ENCODE measurements at regions not wholly inside any gene's neighbourhood (a gene's known extent, or its start where the extent isn't known, plus 50 kb on each side); places are given as distances from the start of the nearest gene placed in this dataset.
A peak's percentile ranks its signal among the peaks of the same experiment; 100 is the strongest.

GRCh38 chr10:35896001-35896400, 253.9 kb upstream of the FZD8 start:
- Histone ChIP-seq H3K27ac (ENCODE audit: low read depth in 1 of 2, low read length in 1 of 2) (no peak overlapping the region), H3K4me1 (ENCODE audit: control insufficient read depth in 5 of 5, insufficient read depth in 5 of 5, low read length in 5 of 5) (peaks cover 0 to 5% (median 3%) of the 10 kb centered on the region in 5 donors), H3K27me3 (ENCODE audit: control insufficient read depth in 3 of 3, insufficient read depth in 3 of 3, low read length in 2 of 3) (peaks cover 0 to 3% (median 0%) of the 10 kb centered on the region in 3 donors), H3K9ac (ENCODE audit: insufficient read depth in 1 of 2, low read length in 2 of 2) (no peak overlapping the region), H3K4me3 (no peak overlapping the region), H3K36me3 (ENCODE audit: control insufficient read depth in 4 of 4, insufficient read depth in 4 of 4, low read length in 4 of 4) (no peaks in the 10 kb centered on the region), H3K9me3 (ENCODE audit: control insufficient read depth in 4 of 4, insufficient read depth in 3 of 4, low read length in 3 of 4) (no peaks in the 10 kb centered on the region)
- 67 to 78% methylated on average over 5 of the region's 5 CpGs for WGBS, 2 donors
- peak in 2 of 3 donors; percentile 23 to 28 for DNase-seq
- TF ChIP-seq CTCF (IDR thresholded peaks at IDR 0.05; ENCODE audit: control extremely low read depth, extremely low read depth) = no peak
- ATAC-seq (ENCODE audit: insufficient read depth, low FRiP score) = no peak

- no peak for TF ChIP-seq CTCF (IDR thresholded peaks at IDR 0.05; ENCODE audit: control extremely low read depth, extremely low read depth)
- Histone ChIP-seq H3K27me3 (ENCODE audit: control insufficient read depth in 3 of 3, insufficient read depth in 3 of 3, low read length in 2 of 3) (no peaks in the 10 kb centered on the region), H3K27ac (ENCODE audit: low read depth in 1 of 2, low read length in 1 of 2) (no peak overlapping the region), H3K9me3 (ENCODE audit: control insufficient read depth in 4 of 4, insufficient read depth in 3 of 4, low read length in 3 of 4) (no peaks in the 10 kb centered on the region), H3K4me1 (ENCODE audit: control insufficient read depth in 5 of 5, insufficient read depth in 5 of 5, low read length in 5 of 5) (peaks cover 0 to 8% (median 5%) of the 10 kb centered on the region in 5 donors), H3K36me3 (ENCODE audit: control insufficient read depth in 4 of 4, insufficient read depth in 4 of 4, low read length in 4 of 4) (no peaks in the 10 kb centered on the region), H3K9ac (ENCODE audit: insufficient read depth in 1 of 2, low read length in 2 of 2) (no peak overlapping the region), H3K4me3 (no peak overlapping the region)
- WGBS, 2 donors = 69 to 77% methylated on average over 2 of the region's 2 CpGs
- DNase-seq (no peak), ATAC-seq (ENCODE audit: insufficient read depth, low FRiP score) (no peak)
These were observed 253.2 kb upstream of the FZD8 start for GRCh38 chr10:35895331-35895730.

- Histone ChIP-seq H3K4me3 (no peak overlapping the region), H3K27ac (ENCODE audit: low read depth in 1 of 2, low read length in 1 of 2) (no peak overlapping the region), H3K9me3 (ENCODE audit: control insufficient read depth in 4 of 4, insufficient read depth in 3 of 4, low read length in 3 of 4) (no peaks in the 10 kb centered on the region), H3K4me1 (ENCODE audit: control insufficient read depth in 5 of 5, insufficient read depth in 5 of 5, low read length in 5 of 5) (peaks cover 0 to 14% (median 3%) of the 10 kb centered on the region in 5 donors), H3K36me3 (ENCODE audit: control insufficient read depth in 4 of 4, insufficient read depth in 4 of 4, low read length in 4 of 4) (no peaks in the 10 kb centered on the region), H3K9ac (ENCODE audit: insufficient read depth in 1 of 2, low read length in 2 of 2) (no peak overlapping the region), H3K27me3 (ENCODE audit: control insufficient read depth in 3 of 3, insufficient read depth in 3 of 3, low read length in 2 of 3) (peaks cover 0 to 2% (median 0%) of the 10 kb centered on the region in 3 donors)
- ATAC-seq (ENCODE audit: insufficient read depth, low FRiP score) = no peak
- no peak for TF ChIP-seq CTCF (IDR thresholded peaks at IDR 0.05; ENCODE audit: control extremely low read depth, extremely low read depth)
- WGBS, 2 donors = 90 to 94% methylated on average over 3 of the region's 3 CpGs
- no peak for DNase-seq
These were observed 250.4 kb upstream of the FZD8 start for GRCh38 chr10:35892526-35892925.
